ENCODE measurements at regions not wholly inside any gene's neighbourhood (a gene's known extent, or its start where the extent isn't known, plus 50 kb on each side); places are given as distances from the start of the nearest gene placed in this dataset.

GRCh38 chr1:8155528-8156186, 129.5 kb upstream of the ERRFI1 start:
- DNase-seq (ENCODE audit: low spot score), result peak; percentile 17
- no peak overlapping the region for H3K4me3 ChIP-seq
- no peak overlapping the region for H2AFZ ChIP-seq
- H3K27me3 ChIP-seq, result no peaks in the 10 kb centered on the region
- no peaks in the 10 kb centered on the region for H3K9me2 ChIP-seq (replicated peaks; ENCODE audit: insufficient read depth)
- H3K27ac ChIP-seq, result peak overlapping the region; percentile 76
- H3K9me3 ChIP-seq (ENCODE audit: low read depth), result no peaks in the 10 kb centered on the region
- H3K4me2 ChIP-seq, result no peak overlapping the region
- H3K36me3 ChIP-seq (replicated peaks; ENCODE audit: insufficient read depth, low read depth), result no peaks in the 10 kb centered on the region
- no peaks in the 10 kb centered on the region for H3K79me2 ChIP-seq
- WGBS (ENCODE audit: low lambda C conversion rate, missing lambda C conversion rate), result 58% methylated on average over 14 of the region's 14 CpGs
- H3K4me1 ChIP-seq (ENCODE audit: insufficient read depth), result peaks cover 4% of the 10 kb centered on the region
- no peaks in the 10 kb centered on the region for H4K20me1 ChIP-seq (ENCODE audit: insufficient read depth, poor library complexity, severe bottlenecking)
- TF ChIP-seq EZH2 (IDR thresholded peaks at IDR 0.05; ENCODE audit: borderline replicate concordance) (no peak), EZH2phosphoT487 (IDR thresholded peaks at IDR 0.05; ENCODE audit: low read depth, severe bottlenecking, unreplicated experiment) (no peak), CTCF (IDR thresholded peaks at IDR 0.05; ENCODE audit: poor library complexity) (no peak)

GRCh38 chr1:8154621-8155052, 128.5 kb upstream of the ERRFI1 start:
- Histone ChIP-seq H2AFZ (no peak overlapping the region), H3K4me3 (no peak overlapping the region), H3K79me2 (no peaks in the 10 kb centered on the region), H3K27ac (peak overlapping the region; percentile 76), H3K36me3 (replicated peaks; ENCODE audit: insufficient read depth, low read depth) (no peaks in the 10 kb centered on the region), H3K4me1 (ENCODE audit: insufficient read depth) (peaks cover 4% of the 10 kb centered on the region), H3K9me3 (ENCODE audit: low read depth) (no peaks in the 10 kb centered on the region), H3K27me3 (no peaks in the 10 kb centered on the region), H3K4me2 (peak overlapping the region; percentile 24), H3K9me2 (replicated peaks; ENCODE audit: insufficient read depth) (no peaks in the 10 kb centered on the region), H4K20me1 (ENCODE audit: insufficient read depth, poor library complexity, severe bottlenecking) (no peaks in the 10 kb centered on the region)
- TF ChIP-seq EZH2 (IDR thresholded peaks at IDR 0.05; ENCODE audit: borderline replicate concordance), result no peak
- TF ChIP-seq EZH2phosphoT487 (IDR thresholded peaks at IDR 0.05; ENCODE audit: low read depth, severe bottlenecking, unreplicated experiment), result no peak
- no peak for TF ChIP-seq CTCF (IDR thresholded peaks at IDR 0.05; ENCODE audit: poor library complexity)
- peak; percentile 77 for DNase-seq (ENCODE audit: low spot score)
- WGBS (ENCODE audit: low lambda C conversion rate, missing lambda C conversion rate), result 14% methylated on average over 15 of the region's 15 CpGs

- Histone ChIP-seq H4K20me1 (ENCODE audit: insufficient read depth, poor library complexity, severe bottlenecking) (no peaks in the 10 kb centered on the region), H3K4me1 (ENCODE audit: insufficient read depth) (peaks cover 4% of the 10 kb centered on the region), H3K9me3 (ENCODE audit: low read depth) (no peaks in the 10 kb centered on the region), H2AFZ (no peak overlapping the region), H3K79me2 (no peaks in the 10 kb centered on the region), H3K9me2 (replicated peaks; ENCODE audit: insufficient read depth) (no peaks in the 10 kb centered on the region), H3K27me3 (no peaks in the 10 kb centered on the region), H3K4me2 (peak overlapping the region; percentile 24), H3K4me3 (no peak overlapping the region), H3K27ac (peak overlapping the region; percentile 76), H3K36me3 (replicated peaks; ENCODE audit: insufficient read depth, low read depth) (no peaks in the 10 kb centered on the region)
- WGBS (ENCODE audit: low lambda C conversion rate, missing lambda C conversion rate), result 95% methylated on average over 7 of the region's 7 CpGs
- no peak for DNase-seq (ENCODE audit: low spot score)
- TF ChIP-seq EZH2 (IDR thresholded peaks at IDR 0.05; ENCODE audit: borderline replicate concordance) (no peak), CTCF (IDR thresholded peaks at IDR 0.05; ENCODE audit: poor library complexity) (no peak), EZH2phosphoT487 (IDR thresholded peaks at IDR 0.05; ENCODE audit: low read depth, severe bottlenecking, unreplicated experiment) (no peak)
These were observed 127.9 kb upstream of the ERRFI1 start for GRCh38 chr1:8153961-8154360.

Data from hepatocyte (in vitro differentiated cells).